H1 (cell line): ENCODE measurements at regions not wholly inside any gene's neighbourhood (a gene's known extent, or its start where the extent isn't known, plus 50 kb on each side); places are given as distances from the start of the nearest gene placed in this dataset.

ENCODE experiments used
- CTCF ChIA-PET: fragments of 300-600 bp; sonication (Branson Sonifier 250); formaldehyde crosslinking; loops from one replicate; lab custom pipeline; 2021; ENCODE audit not compliant: partially characterized antibody; lab: Charles Lee
- POLR2A ChIA-PET: fragments of 300-600 bp; sonication (Branson Sonifier 250); formaldehyde crosslinking; loops from one replicate; lab custom pipeline; 2021; ENCODE audit warnings: inconsistent platforms; ENCODE audit not compliant: partially characterized antibody; lab: Charles Lee
- DNase-seq, 2 experiments: peaks; one replicate each; pipeline versions ENCODE4 v3.0.0 to v3.0.0-alpha.2; 2010 to 2022; ENCODE audit warnings: low spot score in 2 of 2, low read depth in 1 of 2, mixed read lengths in 1 of 2
- FAIRE-seq: peaks from 2 replicates; lab custom pipeline; 2011; peaks lifted over from hg19 to GRCh38; lab: Jason Lieb, UNC
- H2AFZ ChIP-seq: 2 replicates; pipeline ENCODE4 v1.8.1; 2012; ENCODE audit warnings: low read length, inconsistent platforms
- H2AK5ac ChIP-seq: 2 replicates; pipeline ENCODE4 v1.6.1; 2013; ENCODE audit warnings: low read depth, low read length
- H2BK120ac ChIP-seq: replicated peaks from 2 replicates; pipeline ENCODE3; 2013; ENCODE audit warnings: low read depth, low read length, inconsistent platforms
- H2BK12ac ChIP-seq: 2 replicates; pipeline ENCODE4 v1.6.1; 2013; ENCODE audit warnings: low read depth, low read length
- H2BK15ac ChIP-seq: 2 replicates; pipeline ENCODE4 v1.6.1; 2013; ENCODE audit warnings: low read length
- H2BK20ac ChIP-seq: 2 replicates; pipeline ENCODE4 v1.6.1; 2013; ENCODE audit warnings: low read length
- H2BK5ac ChIP-seq: 2 replicates; pipeline ENCODE4 v1.6.1; 2013; ENCODE audit warnings: low read depth, low read length
- H3K14ac ChIP-seq: 2 replicates; pipeline ENCODE4 v1.6.1; 2013; ENCODE audit warnings: inconsistent platforms; ENCODE audit not compliant: insufficient read length
- H3K18ac ChIP-seq: 2 replicates; pipeline ENCODE4 v1.6.1; 2013; ENCODE audit warnings: low read length; ENCODE audit errors: extremely low read depth
- H3K23ac ChIP-seq: 2 replicates; pipeline ENCODE4 v1.6.1; 2013; ENCODE audit warnings: inconsistent platforms; ENCODE audit not compliant: insufficient read length
- H3K23me2 ChIP-seq: 2 replicates; pipeline ENCODE4 v1.6.1; 2013; ENCODE audit warnings: low read depth, low read length
- H3K27ac ChIP-seq: 2 replicates; pipeline ENCODE4 v1.6.1; 2011; ENCODE audit warnings: low read depth, low read length, inconsistent platforms
- H3K27me3 ChIP-seq, 4 experiments: replicated peaks in 1 of 4; 1 replicate in 1 of 4; 2 replicates in 3 of 4; pipeline versions ENCODE4 v1.6.1 to v1.8.1; 2011 to 2013; ENCODE audit warnings: low read length in 3 of 4, mild to moderate bottlenecking in 3 of 4, inconsistent platforms in 2 of 4, mixed read lengths in 2 of 4, moderate library complexity in 1 of 4; ENCODE audit not compliant: control insufficient read depth in 3 of 4, insufficient read depth in 3 of 4; ENCODE audit errors: extremely low read depth in 1 of 4
- H3K36me3 ChIP-seq, 4 experiments: 2 replicates each; pipeline versions ENCODE4 v1.6.1 to v1.8.1; 2011 to 2013; ENCODE audit warnings: mild to moderate bottlenecking in 4 of 4, low read length in 3 of 4, moderate library complexity in 2 of 4, control low read depth in 1 of 4, inconsistent platforms in 1 of 4; ENCODE audit not compliant: insufficient read depth in 4 of 4, control insufficient read depth in 2 of 4
- H3K4ac ChIP-seq: replicated peaks from 2 replicates; pipeline ENCODE3; 2013; ENCODE audit warnings: low read length, low read depth, mixed read lengths, inconsistent platforms; ENCODE audit not compliant: insufficient read length
- H3K4me1 ChIP-seq, 4 experiments: replicated peaks in 1 of 4; 1 replicate in 1 of 4; 2 replicates in 3 of 4; pipeline versions ENCODE4 v1.6.1 to v1.8.1; 2011 to 2013; ENCODE audit warnings: low read length in 3 of 4, inconsistent platforms in 2 of 4, mixed read lengths in 1 of 4; ENCODE audit not compliant: insufficient read depth in 4 of 4, control insufficient read depth in 3 of 4
- H3K4me2 ChIP-seq, 2 experiments: 2 replicates each; pipeline versions ENCODE4 v1.6.1 to v1.8.1; 2011 to 2013; ENCODE audit warnings: low read depth in 2 of 2, low read length in 2 of 2, control low read depth in 1 of 2, inconsistent platforms in 1 of 2, mild to moderate bottlenecking in 1 of 2; ENCODE audit not compliant: insufficient read depth in 1 of 2
- H3K4me3 ChIP-seq, 4 experiments: fragments of 200-600, 300-600 bp in 1 of 4; sonication (generic), shearing (Covaris generic), sonication (Bioruptor Twin) in 1 of 4; 2 replicates each; pipeline versions ENCODE4 v1.5.1 to v1.8.1; 2011 to 2016; ENCODE audit warnings: low read length in 4 of 4, low read depth in 3 of 4, control low read depth in 2 of 4, inconsistent platforms in 2 of 4, mild to moderate bottlenecking in 2 of 4, mixed read lengths in 1 of 4, moderate library complexity in 1 of 4; ENCODE audit not compliant: insufficient read depth in 2 of 4; ENCODE audit errors: extremely low read depth in 1 of 4
- H3K56ac ChIP-seq: replicated peaks from 2 replicates; pipeline ENCODE3; 2013; ENCODE audit warnings: low read depth, mild to moderate bottlenecking, mixed read lengths, low read length, inconsistent platforms; ENCODE audit not compliant: insufficient read length
- H3K79me1 ChIP-seq: 2 replicates; pipeline ENCODE4 v1.6.1; 2013; ENCODE audit warnings: low read depth, low read length, control low read depth
- H3K79me2 ChIP-seq, 2 experiments: 2 replicates each; pipeline versions ENCODE4 v1.6.1 to v1.8.1; 2012 to 2013; ENCODE audit warnings: low read length in 2 of 2, mild to moderate bottlenecking in 2 of 2, inconsistent platforms in 1 of 2; ENCODE audit not compliant: insufficient read depth in 2 of 2, control insufficient read depth in 1 of 2
- H3K9ac ChIP-seq, 4 experiments: replicated peaks in 1 of 4; 1 replicate in 1 of 4; 2 replicates in 3 of 4; pipeline versions ENCODE4 v1.6.1 to v1.8.1; 2011 to 2013; ENCODE audit warnings: low read depth in 3 of 4, low read length in 3 of 4, control low read depth in 2 of 4, mild to moderate bottlenecking in 2 of 4, moderate library complexity in 2 of 4, inconsistent platforms in 1 of 4; ENCODE audit errors: extremely low read depth in 1 of 4
- H3K9me3 ChIP-seq, 2 experiments: 2 replicates each; pipeline versions ENCODE4 v1.6.1 to v1.8.1; 2012 to 2013; ENCODE audit warnings: mild to moderate bottlenecking in 2 of 2, moderate library complexity in 2 of 2, control low read depth in 1 of 2, inconsistent platforms in 1 of 2, low read depth in 1 of 2, low read length in 1 of 2, mixed read lengths in 1 of 2; ENCODE audit not compliant: insufficient read depth in 2 of 2
- H4K20me1 ChIP-seq, 2 experiments: replicated peaks in 1 of 2; 2 replicates each; pipeline versions ENCODE3 to v1.8.1; 2011 to 2013; ENCODE audit warnings: inconsistent platforms in 2 of 2, low read length in 2 of 2, mild to moderate bottlenecking in 1 of 2; ENCODE audit not compliant: insufficient read depth in 2 of 2, control insufficient read depth in 1 of 2
- H4K5ac ChIP-seq: 2 replicates; pipeline ENCODE4 v1.6.1; 2013; ENCODE audit warnings: low read length, low read depth, mixed read lengths, inconsistent platforms; ENCODE audit not compliant: insufficient read length
- H4K8ac ChIP-seq: 2 replicates; pipeline ENCODE4 v1.8.0; 2013; ENCODE audit warnings: mild to moderate bottlenecking, moderate library complexity, low read length, inconsistent platforms; ENCODE audit not compliant: insufficient read depth; ENCODE audit errors: extremely low read depth
- H4K91ac ChIP-seq: replicated peaks from 2 replicates; pipeline ENCODE3; 2013; ENCODE audit warnings: low read length, mixed read lengths, inconsistent platforms; ENCODE audit not compliant: insufficient read length
- ASH2L ChIP-seq: fragments of 200-600, 300-600 bp; sonication (generic); IDR thresholded peaks from one replicate; pipeline ENCODE4 v1.7.1; 2017; ENCODE audit warnings: low read length
- CBX5 ChIP-seq: fragments of 300-800, 300-1000 bp; sonication (generic); IDR thresholded peaks from 2 replicates; pipeline ENCODE4 v1.7.1; 2016; ENCODE audit warnings: antibody characterized with exemption, low read length, low read depth
- EGR1 ChIP-seq: IDR thresholded peaks from 2 replicates; pipeline ENCODE4 v1.6.1; 2011; ENCODE audit warnings: low read depth, low read length, borderline replicate concordance
- FOSL1 ChIP-seq: IDR thresholded peaks from 2 replicates; pipeline ENCODE4 v1.6.1; 2011; ENCODE audit warnings: mild to moderate bottlenecking, low read depth, low read length, moderate library complexity; ENCODE audit not compliant: insufficient read depth
- KDM1A ChIP-seq: fragments of 200-600, 300-600 bp; sonication (generic); IDR thresholded peaks from 2 replicates; pipeline ENCODE4 v1.7.1; 2016; ENCODE audit warnings: mild to moderate bottlenecking, low read length, borderline replicate concordance
- SIN3A ChIP-seq, 2 experiments: IDR thresholded peaks in 1 of 2; conservative IDR thresholded peaks in 1 of 2; 2 replicates each; pipeline ENCODE4 v1.6.1; 2011 to 2012; ENCODE audit warnings: low read length in 2 of 2, improper control_type of control experiment in 1 of 2, low read depth in 1 of 2, mild to moderate bottlenecking in 1 of 2
- SP4 ChIP-seq: IDR thresholded peaks from 2 replicates; pipeline ENCODE4 v1.6.1; 2012; ENCODE audit warnings: low read length, inconsistent platforms
- SRF ChIP-seq: IDR thresholded peaks from 2 replicates; pipeline ENCODE4 v1.6.1; 2011; ENCODE audit warnings: mild to moderate bottlenecking, low read depth, low read length, moderate library complexity
- TAF7 ChIP-seq: optimal IDR thresholded peaks from 2 replicates; pipeline ENCODE3; 2011; ENCODE audit warnings: low read depth, mild to moderate bottlenecking, inconsistent platforms, low read length, moderate library complexity, borderline replicate concordance
- TBP ChIP-seq: IDR thresholded peaks from 2 replicates; pipeline ENCODE4 v1.6.1; 2011; ENCODE audit warnings: low read depth, low read length, improper control_type of control experiment
- TCF12 ChIP-seq: IDR thresholded peaks from 2 replicates; pipeline ENCODE4 v1.6.1; 2011; ENCODE audit warnings: low read depth, mild to moderate bottlenecking, low read length
- WGBS, 2 experiments: shearing (Covaris generic) in 1 of 2; methylation state at CpG; one replicate each; pipeline versions ENCODE4 v1.1.6 to v1.1.7; 2013 to 2015; ENCODE audit warnings: low lambda C conversion rate in 2 of 2, mixed read lengths in 2 of 2, inconsistent platforms in 1 of 2, low coverage in 1 of 2, missing lambda C conversion rate in 1 of 2; ENCODE audit not compliant: insufficient replicate concordance in 2 of 2, insufficient coverage in 1 of 2, insufficient read length in 1 of 2; ENCODE audit errors: extremely low coverage in 1 of 2, missing lambda C conversion rate in 1 of 2; 5-methylcytosine and 5-hydroxymethylcytosine counted together
- TF ChIP-seq, protein P1 (sequence below): IDR thresholded peaks from 2 replicates; pipeline ENCODE4 v1.6.1; 2012; ENCODE audit warnings: inconsistent platforms
- TF ChIP-seq, protein P2 (sequence below): IDR thresholded peaks from 2 replicates; pipeline ENCODE4 v1.6.1; 2012; ENCODE audit warnings: inconsistent platforms

DNA sequence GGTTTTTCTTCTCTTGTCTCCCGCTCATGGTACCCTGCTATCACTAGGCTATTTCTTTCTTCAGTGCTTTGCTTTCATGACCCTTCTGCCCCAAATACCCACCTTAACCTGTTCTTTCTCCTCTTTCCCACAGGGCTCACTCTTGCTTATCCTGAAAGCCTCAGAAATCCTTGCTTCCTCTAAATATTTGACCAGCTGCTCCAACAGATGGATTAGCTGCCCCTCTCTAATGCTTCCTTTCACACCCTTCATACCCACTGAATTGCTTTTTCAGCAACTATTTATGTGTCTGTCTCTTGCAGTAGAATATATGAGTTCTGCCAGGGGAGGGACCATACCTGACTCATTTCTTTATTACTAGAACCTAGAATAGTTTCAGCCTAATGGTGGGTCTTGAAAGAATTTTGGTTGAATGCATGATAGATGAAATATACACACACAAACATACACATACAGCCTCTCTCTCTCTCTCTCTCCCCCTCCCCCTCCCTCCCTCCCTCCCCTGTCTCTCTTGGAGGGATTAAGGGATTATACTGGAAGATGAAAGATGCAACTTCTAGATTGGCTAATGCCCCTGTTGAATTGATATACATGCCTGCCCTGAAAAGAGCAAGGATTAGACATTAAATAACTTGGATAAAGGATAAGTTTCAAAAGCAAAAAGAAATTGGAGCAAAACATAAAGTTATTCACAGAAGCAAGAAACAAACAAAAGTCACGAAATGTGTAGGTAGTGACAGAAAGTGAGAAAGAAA is 95.0 kb upstream of the GADL1 start:
- Histone ChIP-seq H3K14ac (no peak overlapping the region), H4K8ac (no peak overlapping the region), H3K18ac (no peak overlapping the region), H3K4ac (no peak overlapping the region), H3K4me2 (no peak overlapping the region), H2BK120ac (no peak overlapping the region), H2BK12ac (no peak overlapping the region), H3K56ac (no peak overlapping the region), H2AFZ (peak overlapping the region; percentile 30; the same call in 1 of the 2 replicates), H3K27me3 (no peaks in the 10 kb centered on the region), H3K79me2 (no peaks in the 10 kb centered on the region), H4K20me1 (no peaks in the 10 kb centered on the region), H3K9me3 (no peaks in the 10 kb centered on the region), H3K4me3 (no peak overlapping the region), H2AK5ac (no peak overlapping the region), H2BK15ac (no peak overlapping the region), H3K9ac (no peak overlapping the region), H3K36me3 (no peaks in the 10 kb centered on the region), H2BK5ac (no peak overlapping the region), H3K23me2 (no peaks in the 10 kb centered on the region), H4K5ac (no peak overlapping the region), H3K27ac (no peak overlapping the region), H4K91ac (no peak overlapping the region), H2BK20ac (no peak overlapping the region), H3K79me1 (no peaks in the 10 kb centered on the region), H3K4me1 (no peaks in the 10 kb centered on the region), H3K23ac (no peak overlapping the region)
- DNase-seq (no peak), FAIRE-seq (no peak)
- ChIA-PET CTCF (interaction anchor here (1.0 kb wide), 1 partner anchor 18 kb away, joined by 4 read pairs; no protein-coding TSS in a partner anchor), POLR2A (no interaction called here)
- 81% methylated on average over 2 of the region's 2 CpGs; no CpG with 5 or more reads in 1 of the 2 experiments for WGBS, 2 experiments
- TF ChIP-seq TBP (no peak), SIN3A (conservative IDR thresholded peaks at IDR 0.05 in 1 of 2, IDR thresholded peaks at IDR 0.05 in 1 of 2; ENCODE audit: low read depth in 1 of 2, low read length in 2 of 2) (no peak), ASH2L (no peak), TCF12 (no peak), SP4 (no peak), TAF7 (no peak), KDM1A (no peak), EGR1 (no peak), SRF (no peak), CBX5 (no peak), FOSL1 (no peak)
- TF ChIP-seq, protein P1, sequence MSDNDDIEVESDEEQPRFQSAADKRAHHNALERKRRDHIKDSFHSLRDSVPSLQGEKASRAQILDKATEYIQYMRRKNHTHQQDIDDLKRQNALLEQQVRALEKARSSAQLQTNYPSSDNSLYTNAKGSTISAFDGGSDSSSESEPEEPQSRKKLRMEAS, result no peak
- TF ChIP-seq, protein P2, sequence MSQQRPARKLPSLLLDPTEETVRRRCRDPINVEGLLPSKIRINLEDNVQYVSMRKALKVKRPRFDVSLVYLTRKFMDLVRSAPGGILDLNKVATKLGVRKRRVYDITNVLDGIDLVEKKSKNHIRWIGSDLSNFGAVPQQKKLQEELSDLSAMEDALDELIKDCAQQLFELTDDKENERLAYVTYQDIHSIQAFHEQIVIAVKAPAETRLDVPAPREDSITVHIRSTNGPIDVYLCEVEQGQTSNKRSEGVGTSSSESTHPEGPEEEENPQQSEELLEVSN, result no peak
